ENCODE measurements at regions not wholly inside any gene's neighbourhood (a gene's known extent, or its start where the extent isn't known, plus 50 kb on each side); places are given as distances from the start of the nearest gene placed in this dataset.

GRCh38 chr5:179439181-179439985 is 94.1 kb upstream of the ADAMTS2 start:
- Histone ChIP-seq H3K36me3 (replicated peaks in 1 of 2) (no peaks in the 10 kb centered on the region), H3K9me3 (replicated peaks in 1 of 3) (no peaks in the 10 kb centered on the region), H3K27ac (no peak overlapping the region), H3K4me3 (no peak overlapping the region), H3K4me1 (replicated peaks in 1 of 2) (peaks cover 0 to 4% of the 10 kb centered on the region in 2 donors), H3K27me3 (no peaks in the 10 kb centered on the region)
- WGBS, 4 donors: 85 to 90% (median 87%) methylated on average over 14 to 22 of the region's 22 CpGs
- TF ChIP-seq CTCF (IDR thresholded peaks at IDR 0.05): no peak
- no peak for TF ChIP-seq POLR2A (IDR thresholded peaks at IDR 0.05)
- intact Hi-C loops (cut with DNase I): no loop called here
- DNase-seq: no peak

GRCh38 chr5:179438461-179438860 is 93.2 kb upstream of the ADAMTS2 start:
- 81 to 91% (median 86%) methylated on average over 11 of the region's 11 CpGs for WGBS, 4 donors
- Histone ChIP-seq H3K9me3 (replicated peaks in 1 of 3) (no peaks in the 10 kb centered on the region), H3K27me3 (no peaks in the 10 kb centered on the region), H3K36me3 (replicated peaks in 1 of 2) (no peaks in the 10 kb centered on the region), H3K4me3 (no peak overlapping the region), H3K27ac (peak overlapping the region in 2 of 5 donors; percentile 42 to 66), H3K4me1 (replicated peaks in 1 of 2) (peaks cover 0 to 4% of the 10 kb centered on the region in 2 donors)
- intact Hi-C loops (cut with DNase I): no loop called here
- DNase-seq: no peak
- TF ChIP-seq CTCF (IDR thresholded peaks at IDR 0.05): no peak
- TF ChIP-seq POLR2A (IDR thresholded peaks at IDR 0.05): no peak

- TF ChIP-seq POLR2A (IDR thresholded peaks at IDR 0.05) (no peak), CTCF (IDR thresholded peaks at IDR 0.05) (no peak)
- DNase-seq: peak in 6 of 7 donors; percentile 42 to 72 (median 51)
- no peaks in the 10 kb centered on the region for H3K36me3 ChIP-seq (replicated peaks in 1 of 2)
- H3K4me3 ChIP-seq: no peak overlapping the region
- WGBS, 4 donors: 18 to 50% (median 32%) methylated on average over 1 to 15 of the region's 15 CpGs
- H3K27ac ChIP-seq: peak overlapping the region in 2 of 5 donors; percentile 42 to 66
- peaks cover 0 to 4% of the 10 kb centered on the region in 2 donors for H3K4me1 ChIP-seq (replicated peaks in 1 of 2)
- no peaks in the 10 kb centered on the region for H3K27me3 ChIP-seq
- H3K9me3 ChIP-seq (replicated peaks in 1 of 3): no peaks in the 10 kb centered on the region
- intact Hi-C loops (cut with DNase I): no loop called here
These were observed 92.8 kb upstream of the ADAMTS2 start for GRCh38 chr5:179438011-179438441.

GRCh38 chr5:179437341-179438001 is 92.2 kb upstream of the ADAMTS2 start:
- WGBS, 4 donors: 63 to 75% (median 70%) methylated on average over 8 to 23 of the region's 23 CpGs
- DNase-seq: no peak
- Histone ChIP-seq H3K9me3 (replicated peaks in 1 of 3) (no peaks in the 10 kb centered on the region), H3K36me3 (replicated peaks in 1 of 2) (no peaks in the 10 kb centered on the region), H3K4me3 (no peak overlapping the region), H3K27me3 (no peaks in the 10 kb centered on the region), H3K4me1 (replicated peaks in 1 of 2) (peaks cover 0 to 4% of the 10 kb centered on the region in 2 donors), H3K27ac (peak overlapping the region in 1 of 5 donors; percentile 17)
- intact Hi-C loops (cut with DNase I): no loop called here
- TF ChIP-seq POLR2A (IDR thresholded peaks at IDR 0.05): no peak
- TF ChIP-seq CTCF (IDR thresholded peaks at IDR 0.05): no peak

Measured in adrenal gland (tissue), 9 donors.